ENCODE measurements at regions not wholly inside any gene's neighbourhood (a gene's known extent, or its start where the extent isn't known, plus 50 kb on each side); places are given as distances from the start of the nearest gene placed in this dataset.

- CTCF ChIA-PET, result no interaction called here
- intact Hi-C loops (cut with micrococcal nuclease), result no loop called here
- Mint-ChIP-seq H3K27me3 (ENCODE audit: low read depth) (no peaks in the 10 kb centered on the region), H3K4me1 (ENCODE audit: low read depth) (no peaks in the 10 kb centered on the region), H3K36me3 (ENCODE audit: low read depth) (no peaks in the 10 kb centered on the region), H3K27ac (no peak overlapping the region), H3K9me3 (peaks cover 4% of the 10 kb centered on the region), H3K4me3 (no peak overlapping the region)
- DNase-seq, result no peak
Observed at GRCh38 chr18:44238454-44238853, 442.2 kb upstream of the SETBP1 start.

- DNase-seq, result no peak
- Mint-ChIP-seq H3K27me3 (ENCODE audit: low read depth) (no peaks in the 10 kb centered on the region), H3K27ac (no peak overlapping the region), H3K4me1 (ENCODE audit: low read depth) (no peaks in the 10 kb centered on the region), H3K9me3 (peaks cover 4% of the 10 kb centered on the region), H3K4me3 (no peak overlapping the region), H3K36me3 (ENCODE audit: low read depth) (no peaks in the 10 kb centered on the region)
- intact Hi-C loops (cut with micrococcal nuclease), result no loop called here
- CTCF ChIA-PET, result no interaction called here
Observed at GRCh38 chr18:44238911-44239310, 441.8 kb upstream of the SETBP1 start.

- no peak for DNase-seq
- Mint-ChIP-seq H3K4me1 (ENCODE audit: low read depth) (no peaks in the 10 kb centered on the region), H3K27ac (no peak overlapping the region), H3K36me3 (ENCODE audit: low read depth) (no peaks in the 10 kb centered on the region), H3K27me3 (ENCODE audit: low read depth) (no peaks in the 10 kb centered on the region), H3K4me3 (no peak overlapping the region), H3K9me3 (peaks cover 4% of the 10 kb centered on the region)
- CTCF ChIA-PET, result no interaction called here
- intact Hi-C loops (cut with micrococcal nuclease), result no loop called here
Observed at GRCh38 chr18:44241020-44241419, 439.7 kb upstream of the SETBP1 start.

- intact Hi-C loops (cut with micrococcal nuclease), result no loop called here
- Mint-ChIP-seq H3K4me3 (no peak overlapping the region), H3K27me3 (ENCODE audit: low read depth) (no peaks in the 10 kb centered on the region), H3K36me3 (ENCODE audit: low read depth) (no peaks in the 10 kb centered on the region), H3K4me1 (ENCODE audit: low read depth) (no peaks in the 10 kb centered on the region), H3K9me3 (no peaks in the 10 kb centered on the region), H3K27ac (no peak overlapping the region)
- CTCF ChIA-PET, result no interaction called here
- DNase-seq, result no peak
Observed at GRCh38 chr18:44245019-44245418, 435.7 kb upstream of the SETBP1 start.

GRCh38 chr18:44246001-44246400, 434.7 kb upstream of the SETBP1 start:
- no peaks in the 10 kb centered on the region for H3K4me1 Mint-ChIP-seq (ENCODE audit: low read depth)
- no peak overlapping the region for H3K4me3 Mint-ChIP-seq
- DNase-seq, result no peak
- H3K27me3 Mint-ChIP-seq (ENCODE audit: low read depth), result no peaks in the 10 kb centered on the region
- CTCF ChIA-PET, result no interaction called here
- no peaks in the 10 kb centered on the region for H3K9me3 Mint-ChIP-seq
- intact Hi-C loops (cut with micrococcal nuclease), result no loop called here
- no peaks in the 10 kb centered on the region for H3K36me3 Mint-ChIP-seq (ENCODE audit: low read depth)
- no peak overlapping the region for H3K27ac Mint-ChIP-seq

- CTCF ChIA-PET, result no interaction called here
- H3K4me1 Mint-ChIP-seq (ENCODE audit: low read depth), result no peaks in the 10 kb centered on the region
Observed at GRCh38 chr18:44258086-44258485, 422.6 kb upstream of the SETBP1 start.

GRCh38 chr18:44258576-44258975, 422.1 kb upstream of the SETBP1 start:
- no peak overlapping the region for H3K27ac Mint-ChIP-seq
- no peak overlapping the region for H3K4me3 Mint-ChIP-seq
- peaks cover 13% of the 10 kb centered on the region for H3K9me3 Mint-ChIP-seq
- no peaks in the 10 kb centered on the region for H3K27me3 Mint-ChIP-seq (ENCODE audit: low read depth)
- DNase-seq, result no peak
- CTCF ChIA-PET, result no interaction called here
- intact Hi-C loops (cut with micrococcal nuclease), result no loop called here
- H3K4me1 Mint-ChIP-seq (ENCODE audit: low read depth), result no peaks in the 10 kb centered on the region
- peaks cover 3% of the 10 kb centered on the region for H3K36me3 Mint-ChIP-seq (ENCODE audit: low read depth)

More at GRCh38 chr18:44258086-44258485, 422.6 kb upstream of the SETBP1 start:
- peaks cover 17% of the 10 kb centered on the region for H3K9me3 Mint-ChIP-seq
- no peak for DNase-seq
- peaks cover 3% of the 10 kb centered on the region for H3K36me3 Mint-ChIP-seq (ENCODE audit: low read depth)
- no peaks in the 10 kb centered on the region for H3K27me3 Mint-ChIP-seq (ENCODE audit: low read depth)
- intact Hi-C loops (cut with micrococcal nuclease), result no loop called here
- H3K27ac Mint-ChIP-seq, result no peak overlapping the region
- H3K4me3 Mint-ChIP-seq, result no peak overlapping the region

GRCh38 chr18:44259610-44260009, 421.1 kb upstream of the SETBP1 start:
- H3K4me3 Mint-ChIP-seq, result no peak overlapping the region
- no peak overlapping the region for H3K27ac Mint-ChIP-seq
- CTCF ChIA-PET, result no interaction called here
- no peaks in the 10 kb centered on the region for H3K4me1 Mint-ChIP-seq (ENCODE audit: low read depth)
- intact Hi-C loops (cut with micrococcal nuclease), result no loop called here
- H3K36me3 Mint-ChIP-seq (ENCODE audit: low read depth), result peaks cover 3% of the 10 kb centered on the region
- H3K27me3 Mint-ChIP-seq (ENCODE audit: low read depth), result no peaks in the 10 kb centered on the region
- no peak for DNase-seq
- H3K9me3 Mint-ChIP-seq, result peaks cover 13% of the 10 kb centered on the region

GRCh38 chr18:44265437-44265836, 415.3 kb upstream of the SETBP1 start:
- H3K27me3 Mint-ChIP-seq (ENCODE audit: low read depth), result no peaks in the 10 kb centered on the region
- CTCF ChIA-PET, result no interaction called here
- H3K36me3 Mint-ChIP-seq (ENCODE audit: low read depth), result peaks cover 3% of the 10 kb centered on the region
- peaks cover 20% of the 10 kb centered on the region for H3K9me3 Mint-ChIP-seq
- H3K4me1 Mint-ChIP-seq (ENCODE audit: low read depth), result no peaks in the 10 kb centered on the region
- H3K4me3 Mint-ChIP-seq, result no peak overlapping the region
- H3K27ac Mint-ChIP-seq, result no peak overlapping the region
- intact Hi-C loops (cut with micrococcal nuclease), result no loop called here
- no peak for DNase-seq

- Mint-ChIP-seq H3K36me3 (ENCODE audit: low read depth) (no peaks in the 10 kb centered on the region), H3K9me3 (peaks cover 11% of the 10 kb centered on the region), H3K27ac (no peak overlapping the region), H3K4me3 (no peak overlapping the region), H3K27me3 (ENCODE audit: low read depth) (no peaks in the 10 kb centered on the region), H3K4me1 (ENCODE audit: low read depth) (no peaks in the 10 kb centered on the region)
- DNase-seq, result no peak
- intact Hi-C loops (cut with micrococcal nuclease), result no loop called here
- CTCF ChIA-PET, result no interaction called here
Observed at GRCh38 chr18:44273298-44273697, 407.4 kb upstream of the SETBP1 start.

- H3K4me3 Mint-ChIP-seq, result no peak overlapping the region
- CTCF ChIA-PET, result no interaction called here
- intact Hi-C loops (cut with micrococcal nuclease), result no loop called here
Observed at GRCh38 chr18:44280479-44280878, 400.2 kb upstream of the SETBP1 start.

GRCh38 chr18:44286049-44286448, 394.6 kb upstream of the SETBP1 start:
- Mint-ChIP-seq H3K9me3 (no peaks in the 10 kb centered on the region), H3K36me3 (ENCODE audit: low read depth) (no peaks in the 10 kb centered on the region), H3K27me3 (ENCODE audit: low read depth) (no peaks in the 10 kb centered on the region), H3K27ac (no peak overlapping the region), H3K4me1 (ENCODE audit: low read depth) (no peaks in the 10 kb centered on the region), H3K4me3 (no peak overlapping the region)
- DNase-seq, result no peak
- intact Hi-C loops (cut with micrococcal nuclease), result no loop called here
- CTCF ChIA-PET, result no interaction called here

More at GRCh38 chr18:44280479-44280878, 400.2 kb upstream of the SETBP1 start:
- no peak for DNase-seq
- Mint-ChIP-seq H3K9me3 (peaks cover 4% of the 10 kb centered on the region), H3K27ac (no peak overlapping the region), H3K27me3 (ENCODE audit: low read depth) (no peaks in the 10 kb centered on the region), H3K36me3 (ENCODE audit: low read depth) (no peaks in the 10 kb centered on the region), H3K4me1 (ENCODE audit: low read depth) (no peaks in the 10 kb centered on the region)

- no peak overlapping the region for H3K4me3 Mint-ChIP-seq
- H3K36me3 Mint-ChIP-seq (ENCODE audit: low read depth), result no peaks in the 10 kb centered on the region
- H3K27me3 Mint-ChIP-seq (ENCODE audit: low read depth), result no peaks in the 10 kb centered on the region
- H3K4me1 Mint-ChIP-seq (ENCODE audit: low read depth), result no peaks in the 10 kb centered on the region
- DNase-seq, result no peak
- H3K27ac Mint-ChIP-seq, result no peak overlapping the region
- intact Hi-C loops (cut with micrococcal nuclease), result no loop called here
- H3K9me3 Mint-ChIP-seq, result no peaks in the 10 kb centered on the region
- CTCF ChIA-PET, result no interaction called here
Observed at GRCh38 chr18:44290366-44290977, 390.2 kb upstream of the SETBP1 start.

- intact Hi-C loops (cut with micrococcal nuclease), result no loop called here
- Mint-ChIP-seq H3K27me3 (ENCODE audit: low read depth) (no peaks in the 10 kb centered on the region), H3K4me1 (ENCODE audit: low read depth) (no peaks in the 10 kb centered on the region), H3K27ac (no peak overlapping the region), H3K9me3 (peaks cover 4% of the 10 kb centered on the region), H3K4me3 (no peak overlapping the region), H3K36me3 (ENCODE audit: low read depth) (no peaks in the 10 kb centered on the region)
- CTCF ChIA-PET, result no interaction called here
- no peak for DNase-seq
Observed at GRCh38 chr18:44298566-44298965, 382.1 kb upstream of the SETBP1 start.
